Transverse colon (tissue), 3 donors: ENCODE measurements at regions not wholly inside any gene's neighbourhood (a gene's known extent, or its start where the extent isn't known, plus 50 kb on each side); places are given as distances from the start of the nearest gene placed in this dataset.

Source experiments
- CTCF ChIP-seq, 5 experiments: fragments of 200-600 bp in 3 of 5; fragments of 450-650 bp in 2 of 5; sonication (generic) in 3 of 5; IDR thresholded peaks; 1 replicate in 2 of 5; 2 replicates in 3 of 5; pipeline ENCODE4 v1.5.1; 2016 to 2017; ENCODE audit warnings: antibody characterized with exemption in 5 of 5, inconsistent platforms in 3 of 5, mild to moderate bottlenecking in 2 of 5, moderate library complexity in 1 of 5
- POLR2A ChIP-seq: fragments of 450-650 bp; IDR thresholded peaks from one replicate; pipeline ENCODE4 v1.6.1; 2016; ENCODE audit warnings: antibody characterized with exemption, mild to moderate bottlenecking, moderate library complexity

- TF ChIP-seq CTCF (IDR thresholded peaks at IDR 0.05) (no peak), POLR2A (no peak)
Observed at GRCh38 chr14:29098656-29099055, 332.1 kb downstream of the FOXG1 start.
